ENCODE measurements at regions not wholly inside any gene's neighbourhood (a gene's known extent, or its start where the extent isn't known, plus 50 kb on each side); places are given as distances from the start of the nearest gene placed in this dataset.
"Not testable (repeated sequence)": the region's sequence is repeated elsewhere in the genome, so short reads cannot be mapped to it uniquely, and the experiment has no call there.

- DNase-seq (ENCODE audit: low read depth, low spot score); H3K27ac ChIP-seq (ENCODE audit: control insufficient read depth, insufficient read depth); H3K27me3 ChIP-seq (replicated peaks in 1 of 2; ENCODE audit: control insufficient read depth in 2 of 2, insufficient read depth in 2 of 2, low read length in 1 of 2); ATAC-seq; SMC1A ChIA-PET (ENCODE audit: uncharacterized antibody, unreplicated experiment); BruUV-seq (replicated peaks); H4K20me1 ChIP-seq (ENCODE audit: control insufficient read depth, insufficient read depth); H3K9ac ChIP-seq (ENCODE audit: control insufficient read depth, insufficient read depth, low read length); POLR2A ChIA-PET; intact Hi-C loops (cut with micrococcal nuclease; ENCODE audit: unreplicated experiment); H3K4me3 ChIP-seq; H3K9me3 ChIP-seq (replicated peaks; ENCODE audit: control insufficient read depth, insufficient read depth, low read length); in situ Hi-C loops (cut with MboI); H2AFZ ChIP-seq (ENCODE audit: control insufficient read depth, low read depth, low read length); H3K36me3 ChIP-seq (ENCODE audit: control insufficient read depth in 2 of 2, insufficient read depth in 2 of 2, low read length in 1 of 2); H3K4me1 ChIP-seq (ENCODE audit: control insufficient read depth, insufficient read depth, low read length); H3K79me2 ChIP-seq (ENCODE audit: control insufficient read depth, insufficient read depth, low read length); H3K4me2 ChIP-seq (ENCODE audit: control insufficient read depth, insufficient read depth); FAIRE-seq; RAD21 ChIA-PET (ENCODE audit: unreplicated experiment): not testable (repeated sequence)
- WGBS (ENCODE audit: insufficient coverage, insufficient replicate concordance, low lambda C conversion rate, missing lambda C conversion rate) = 74% methylated on average over 17 of the region's 17 CpGs
- CTCF ChIA-PET = interaction anchor here (1.0 kb wide), 1 partner anchor 46 kb away, joined by 3 read pairs; no protein-coding TSS in a partner anchor
Observed at GRCh38 chr6:8165008-8165407, 62.7 kb upstream of the EEF1E1 start.

GRCh38 chr6:8164281-8164680 lies 61.9 kb upstream of the EEF1E1 start:
- H3K4me1 ChIP-seq (ENCODE audit: control insufficient read depth, insufficient read depth, low read length); H3K9ac ChIP-seq (ENCODE audit: control insufficient read depth, insufficient read depth, low read length); H3K27ac ChIP-seq (ENCODE audit: control insufficient read depth, insufficient read depth); CTCF ChIA-PET; FAIRE-seq; in situ Hi-C loops (cut with MboI); intact Hi-C loops (cut with micrococcal nuclease; ENCODE audit: unreplicated experiment); BruUV-seq (replicated peaks); ATAC-seq; SMC1A ChIA-PET (ENCODE audit: uncharacterized antibody, unreplicated experiment); POLR2A ChIA-PET; H3K4me3 ChIP-seq; H3K4me2 ChIP-seq (ENCODE audit: control insufficient read depth, insufficient read depth); H3K79me2 ChIP-seq (ENCODE audit: control insufficient read depth, insufficient read depth, low read length); H2AFZ ChIP-seq (ENCODE audit: control insufficient read depth, low read depth, low read length); H3K36me3 ChIP-seq (ENCODE audit: control insufficient read depth in 2 of 2, insufficient read depth in 2 of 2, low read length in 1 of 2); DNase-seq (ENCODE audit: low read depth, low spot score); H3K27me3 ChIP-seq (replicated peaks in 1 of 2; ENCODE audit: control insufficient read depth in 2 of 2, insufficient read depth in 2 of 2, low read length in 1 of 2); RAD21 ChIA-PET (ENCODE audit: unreplicated experiment); H4K20me1 ChIP-seq (ENCODE audit: control insufficient read depth, insufficient read depth); H3K9me3 ChIP-seq (replicated peaks; ENCODE audit: control insufficient read depth, insufficient read depth, low read length): not testable (repeated sequence)
- WGBS (ENCODE audit: insufficient coverage, insufficient replicate concordance, low lambda C conversion rate, missing lambda C conversion rate) = 75% methylated on average over 27 of the region's 29 CpGs

- DNase-seq (ENCODE audit: low read depth, low spot score) = no peak
- Histone ChIP-seq H3K4me3 (no peak overlapping the region), H2AFZ (ENCODE audit: control insufficient read depth, low read depth, low read length) (no peak overlapping the region), H3K27me3 (replicated peaks in 1 of 2; ENCODE audit: control insufficient read depth in 2 of 2, insufficient read depth in 2 of 2, low read length in 1 of 2) (no peaks in the 10 kb centered on the region), H3K4me2 (ENCODE audit: control insufficient read depth, insufficient read depth) (no peak overlapping the region), H3K79me2 (ENCODE audit: control insufficient read depth, insufficient read depth, low read length) (no peaks in the 10 kb centered on the region), H3K36me3 (ENCODE audit: control insufficient read depth in 2 of 2, insufficient read depth in 2 of 2, low read length in 1 of 2) (no peaks in the 10 kb centered on the region), H3K9me3 (replicated peaks; ENCODE audit: control insufficient read depth, insufficient read depth, low read length) (no peaks in the 10 kb centered on the region), H3K27ac (ENCODE audit: control insufficient read depth, insufficient read depth) (no peak overlapping the region), H4K20me1 (ENCODE audit: control insufficient read depth, insufficient read depth) (no peaks in the 10 kb centered on the region), H3K9ac (ENCODE audit: control insufficient read depth, insufficient read depth, low read length) (no peak overlapping the region), H3K4me1 (ENCODE audit: control insufficient read depth, insufficient read depth, low read length) (no peaks in the 10 kb centered on the region)
- intact Hi-C loops (cut with micrococcal nuclease; ENCODE audit: unreplicated experiment) = no loop called here
- ChIA-PET CTCF (interaction anchor here (3.1 kb wide), 1 partner anchor 28 kb away, joined by 9 read pairs; no protein-coding TSS in a partner anchor), RAD21 (ENCODE audit: unreplicated experiment) (no interaction called here), POLR2A (no interaction called here), SMC1A (ENCODE audit: uncharacterized antibody, unreplicated experiment) (no interaction called here)
- WGBS (ENCODE audit: insufficient coverage, insufficient replicate concordance, low lambda C conversion rate, missing lambda C conversion rate) = 44% methylated on average over 2 of the region's 2 CpGs
- BruUV-seq (replicated peaks) = no TSS peak
- no peak for ATAC-seq
- in situ Hi-C loops (cut with MboI) = no loop called here
- no peak for FAIRE-seq
- TF ChIP-seq SREBF1 (IDR thresholded peaks at IDR 0.05; ENCODE audit: low read length) (no peak), E4F1 (IDR thresholded peaks at IDR 0.05; ENCODE audit: borderline replicate concordance, partially characterized antibody) (no peak), ZBTB40 (IDR thresholded peaks at IDR 0.05; ENCODE audit: borderline replicate concordance) (no peak)
Observed at GRCh38 chr6:8159966-8160365, 57.6 kb upstream of the EEF1E1 start.
